HEK293 (cell line): ENCODE measurements at regions not wholly inside any gene's neighbourhood (a gene's known extent, or its start where the extent isn't known, plus 50 kb on each side); places are given as distances from the start of the nearest gene placed in this dataset.

Experiments
- GLIS2 ChIP-seq: fragments of 450-650 bp; formaldehyde crosslinking; IDR thresholded peaks from 2 replicates; pipeline ENCODE4 v1.5.1; 2016; ENCODE audit warnings: missing biosample characterization, missing genetic modification characterization
- HOXA7 ChIP-seq: sonication (generic); formaldehyde crosslinking; IDR thresholded peaks from 2 replicates; pipeline ENCODE4 v1.8.1; 2022; ENCODE audit warnings: missing genetic modification reagents, borderline replicate concordance
- KLF1 ChIP-seq: fragments of 450-650 bp; formaldehyde crosslinking; IDR thresholded peaks from 2 replicates; pipeline ENCODE4 v1.5.1; 2016; ENCODE audit warnings: missing biosample characterization, missing genetic modification characterization
- MYNN ChIP-seq: fragments of 450-650 bp; formaldehyde crosslinking; IDR thresholded peaks from 2 replicates; pipeline ENCODE4 v1.5.1; 2016; ENCODE audit warnings: missing biosample characterization, missing genetic modification characterization, borderline replicate concordance
- RBAK ChIP-seq: fragments of 450-650 bp; formaldehyde crosslinking; IDR thresholded peaks from 2 replicates; pipeline ENCODE4 v1.5.1; 2016; ENCODE audit warnings: missing biosample characterization, missing genetic modification characterization
- SCRT2 ChIP-seq: fragments of 450-650 bp; formaldehyde crosslinking; IDR thresholded peaks from 2 replicates; pipeline ENCODE4 v1.5.1; 2016; ENCODE audit warnings: missing biosample characterization, missing genetic modification characterization
- YY1 ChIP-seq: fragments of 450-650 bp; formaldehyde crosslinking; IDR thresholded peaks from 2 replicates; pipeline ENCODE4 v1.5.1; 2018; ENCODE audit warnings: missing biosample characterization, missing genetic modification characterization
- ZNF112 ChIP-seq: fragments of 450-650 bp; formaldehyde crosslinking; IDR thresholded peaks from 2 replicates; pipeline ENCODE4 v1.5.0; 2017; ENCODE audit warnings: missing biosample characterization, missing genetic modification characterization
- ZNF132 ChIP-seq: fragments of 450-650 bp; formaldehyde crosslinking; IDR thresholded peaks from 2 replicates; pipeline ENCODE4 v1.5.1; 2017; ENCODE audit warnings: missing biosample characterization, missing genetic modification characterization, borderline replicate concordance
- ZNF146 ChIP-seq: fragments of 450-650 bp; formaldehyde crosslinking; IDR thresholded peaks from 2 replicates; pipeline ENCODE4 v1.5.1; 2016; ENCODE audit warnings: missing biosample characterization, missing genetic modification characterization
- ZNF169 ChIP-seq: fragments of 450-650 bp; formaldehyde crosslinking; IDR thresholded peaks from 2 replicates; pipeline ENCODE4 v1.5.1; 2016; ENCODE audit warnings: missing biosample characterization, missing genetic modification characterization
- ZNF202 ChIP-seq: fragments of 450-650 bp; formaldehyde crosslinking; IDR thresholded peaks from 2 replicates; pipeline ENCODE4 v1.5.1; 2016; ENCODE audit warnings: missing biosample characterization, missing genetic modification characterization, borderline replicate concordance
- ZNF214 ChIP-seq: fragments of 450-650 bp; formaldehyde crosslinking; IDR thresholded peaks from 2 replicates; pipeline ENCODE4 v1.5.1; 2017; ENCODE audit warnings: missing biosample characterization, mild to moderate bottlenecking, missing genetic modification characterization, borderline replicate concordance
- ZNF239 ChIP-seq: fragments of 450-650 bp; formaldehyde crosslinking; IDR thresholded peaks from 2 replicates; pipeline ENCODE4 v1.5.1; 2016; ENCODE audit warnings: missing biosample characterization, missing genetic modification characterization
- ZNF24 ChIP-seq: fragments of 450-650 bp; formaldehyde crosslinking; IDR thresholded peaks from 2 replicates; pipeline ENCODE4 v1.5.1; 2016; ENCODE audit warnings: missing biosample characterization, missing genetic modification characterization
- ZNF302 ChIP-seq: fragments of 450-650 bp; formaldehyde crosslinking; IDR thresholded peaks from 2 replicates; pipeline ENCODE4 v1.5.1; 2016; ENCODE audit warnings: missing biosample characterization, missing genetic modification characterization, low read depth
- ZNF311 ChIP-seq: fragments of 450-650 bp; formaldehyde crosslinking; IDR thresholded peaks from 2 replicates; pipeline ENCODE4 v1.5.1; 2017; ENCODE audit warnings: missing biosample characterization, missing genetic modification characterization, borderline replicate concordance
- ZNF416 ChIP-seq: fragments of 450-650 bp; formaldehyde crosslinking; IDR thresholded peaks from 2 replicates; pipeline ENCODE4 v1.5.1; 2016; ENCODE audit warnings: missing biosample characterization, missing genetic modification characterization
- ZNF473 ChIP-seq: fragments of 450-650 bp; formaldehyde crosslinking; IDR thresholded peaks from 2 replicates; pipeline ENCODE4 v1.5.1; 2017; ENCODE audit warnings: missing biosample characterization, missing genetic modification characterization
- ZNF501 ChIP-seq: fragments of 450-650 bp; formaldehyde crosslinking; IDR thresholded peaks from 2 replicates; pipeline ENCODE4 v1.5.1; 2016; ENCODE audit warnings: missing biosample characterization, missing genetic modification characterization
- ZNF548 ChIP-seq: fragments of 450-650 bp; formaldehyde crosslinking; IDR thresholded peaks from 2 replicates; pipeline ENCODE4 v1.5.1; 2016; ENCODE audit warnings: missing biosample characterization, missing genetic modification characterization
- ZNF596 ChIP-seq: fragments of 450-650 bp; IDR thresholded peaks from 2 replicates; pipeline ENCODE4 v1.5.0; 2018; ENCODE audit warnings: missing biosample characterization, mild to moderate bottlenecking, missing genetic modification characterization, moderate library complexity
- ZNF610 ChIP-seq: fragments of 450-650 bp; formaldehyde crosslinking; IDR thresholded peaks from 2 replicates; pipeline ENCODE4 v1.5.1; 2016; ENCODE audit warnings: missing biosample characterization, missing genetic modification characterization, borderline replicate concordance
- ZNF768 ChIP-seq: fragments of 450-650 bp; formaldehyde crosslinking; IDR thresholded peaks from 2 replicates; pipeline ENCODE4 v1.5.1; 2018; ENCODE audit warnings: missing biosample characterization, mild to moderate bottlenecking, missing genetic modification characterization
- TF ChIP-seq, protein P1 (sequence below): fragments of 450-650 bp; formaldehyde crosslinking; conservative IDR thresholded peaks from 2 replicates; pipeline ENCODE4 v1.5.1; 2016; ENCODE audit warnings: low read depth, missing biosample characterization, missing genetic modification characterization
- TF ChIP-seq, protein P2 (sequence below): fragments of 450-650 bp; formaldehyde crosslinking; IDR thresholded peaks from 2 replicates; pipeline ENCODE4 v1.5.1; 2016; ENCODE audit warnings: missing biosample characterization, missing genetic modification characterization
- TF ChIP-seq, protein P3 (sequence below): fragments of 450-650 bp; formaldehyde crosslinking; IDR thresholded peaks from 2 replicates; pipeline ENCODE4 v1.5.1; 2016; ENCODE audit warnings: missing biosample characterization, missing genetic modification characterization
- TF ChIP-seq, protein P4 (sequence below): fragments of 450-650 bp; formaldehyde crosslinking; IDR thresholded peaks from 2 replicates; pipeline ENCODE4 v1.5.1; 2017; ENCODE audit warnings: missing biosample characterization, mild to moderate bottlenecking, missing genetic modification characterization, moderate library complexity
- TF ChIP-seq, protein P5 (sequence below): fragments of 450-650 bp; formaldehyde crosslinking; IDR thresholded peaks from 2 replicates; pipeline ENCODE4 v1.5.1; 2016; ENCODE audit warnings: missing biosample characterization, missing genetic modification characterization
- TF ChIP-seq, protein P6 (sequence below): fragments of 450-650 bp; formaldehyde crosslinking; IDR thresholded peaks from 2 replicates; pipeline ENCODE4 v1.5.1; 2017; ENCODE audit warnings: missing biosample characterization, missing genetic modification characterization

DNA sequence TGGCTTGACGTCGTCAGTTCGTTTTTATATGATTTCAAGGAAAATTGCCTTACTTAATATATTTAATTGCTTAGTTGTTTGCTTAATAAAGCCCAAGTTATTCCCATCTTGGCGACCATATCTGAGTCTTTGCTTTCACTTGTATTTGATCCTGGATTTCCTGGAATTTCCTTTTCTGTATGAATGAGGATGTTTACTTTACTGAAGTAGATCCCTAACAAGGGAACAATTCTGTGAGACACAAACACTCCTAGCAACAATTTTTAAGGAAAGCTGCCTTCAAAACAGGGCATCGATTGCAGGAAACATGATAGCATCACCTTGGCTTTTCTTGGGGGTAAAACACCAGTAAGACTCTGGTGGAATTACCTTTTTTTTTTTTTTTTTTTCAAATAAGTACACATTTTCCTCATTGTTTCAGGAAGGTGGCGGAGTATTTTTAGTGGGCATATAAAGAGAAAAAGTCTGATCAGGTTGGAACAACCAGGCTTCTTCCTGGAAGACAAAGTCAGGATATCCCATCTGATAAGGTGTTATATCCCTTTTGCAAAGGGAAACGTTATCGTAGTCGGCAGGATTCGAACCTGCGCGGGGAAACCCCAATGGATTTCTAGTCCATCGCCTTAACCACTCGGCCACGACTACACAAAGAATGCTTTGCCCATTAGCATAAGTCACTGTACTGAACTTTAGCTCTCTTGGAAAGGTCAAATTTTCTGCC is 68.5 kb upstream of the ZNF184 start (continued):
- TF ChIP-seq ZNF768: no peak
- TF ChIP-seq ZNF146: no peak
- TF ChIP-seq, protein P1, sequence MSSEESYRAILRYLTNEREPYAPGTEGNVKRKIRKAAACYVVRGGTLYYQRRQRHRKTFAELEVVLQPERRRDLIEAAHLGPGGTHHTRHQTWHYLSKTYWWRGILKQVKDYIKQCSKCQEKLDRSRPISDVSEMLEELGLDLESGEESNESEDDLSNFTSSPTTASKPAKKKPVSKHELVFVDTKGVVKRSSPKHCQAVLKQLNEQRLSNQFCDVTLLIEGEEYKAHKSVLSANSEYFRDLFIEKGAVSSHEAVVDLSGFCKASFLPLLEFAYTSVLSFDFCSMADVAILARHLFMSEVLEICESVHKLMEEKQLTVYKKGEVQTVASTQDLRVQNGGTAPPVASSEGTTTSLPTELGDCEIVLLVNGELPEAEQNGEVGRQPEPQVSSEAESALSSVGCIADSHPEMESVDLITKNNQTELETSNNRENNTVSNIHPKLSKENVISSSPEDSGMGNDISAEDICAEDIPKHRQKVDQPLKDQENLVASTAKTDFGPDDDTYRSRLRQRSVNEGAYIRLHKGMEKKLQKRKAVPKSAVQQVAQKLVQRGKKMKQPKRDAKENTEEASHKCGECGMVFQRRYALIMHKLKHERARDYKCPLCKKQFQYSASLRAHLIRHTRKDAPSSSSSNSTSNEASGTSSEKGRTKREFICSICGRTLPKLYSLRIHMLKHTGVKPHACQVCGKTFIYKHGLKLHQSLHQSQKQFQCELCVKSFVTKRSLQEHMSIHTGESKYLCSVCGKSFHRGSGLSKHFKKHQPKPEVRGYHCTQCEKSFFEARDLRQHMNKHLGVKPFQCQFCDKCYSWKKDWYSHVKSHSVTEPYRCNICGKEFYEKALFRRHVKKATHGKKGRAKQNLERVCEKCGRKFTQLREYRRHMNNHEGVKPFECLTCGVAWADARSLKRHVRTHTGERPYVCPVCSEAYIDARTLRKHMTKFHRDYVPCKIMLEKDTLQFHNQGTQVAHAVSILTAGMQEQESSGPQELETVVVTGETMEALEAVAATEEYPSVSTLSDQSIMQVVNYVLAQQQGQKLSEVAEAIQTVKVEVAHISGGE (tag by site-specific recombination): no peak
- TF ChIP-seq, protein P2, sequence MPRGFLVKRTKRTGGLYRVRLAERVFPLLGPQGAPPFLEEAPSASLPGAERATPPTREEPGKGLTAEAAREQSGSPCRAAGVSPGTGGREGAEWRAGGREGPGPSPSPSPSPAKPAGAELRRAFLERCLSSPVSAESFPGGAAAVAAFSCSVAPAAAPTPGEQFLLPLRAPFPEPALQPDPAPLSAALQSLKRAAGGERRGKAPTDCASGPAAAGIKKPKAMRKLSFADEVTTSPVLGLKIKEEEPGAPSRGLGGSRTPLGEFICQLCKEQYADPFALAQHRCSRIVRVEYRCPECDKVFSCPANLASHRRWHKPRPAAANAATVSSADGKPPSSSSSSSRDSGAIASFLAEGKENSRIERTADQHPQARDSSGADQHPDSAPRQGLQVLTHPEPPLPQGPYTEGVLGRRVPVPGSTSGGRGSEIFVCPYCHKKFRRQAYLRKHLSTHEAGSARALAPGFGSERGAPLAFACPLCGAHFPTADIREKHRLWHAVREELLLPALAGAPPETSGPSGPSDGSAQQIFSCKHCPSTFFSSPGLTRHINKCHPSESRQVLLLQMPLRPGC: no peak
- no peak for TF ChIP-seq RBAK (tag by site-specific recombination)
- no peak for TF ChIP-seq ZNF239 (tag by site-specific recombination)
- TF ChIP-seq ZNF112 (tag by site-specific recombination): no peak
- TF ChIP-seq SCRT2 (tag by site-specific recombination): no peak
- no peak for TF ChIP-seq ZNF214 (tag by site-specific recombination)
- no peak for TF ChIP-seq ZNF596 (tag by site-specific recombination)
- no peak for TF ChIP-seq ZNF473 (tag by site-specific recombination)
- no peak for TF ChIP-seq ZNF610 (tag by site-specific recombination)
- TF ChIP-seq, protein P3, sequence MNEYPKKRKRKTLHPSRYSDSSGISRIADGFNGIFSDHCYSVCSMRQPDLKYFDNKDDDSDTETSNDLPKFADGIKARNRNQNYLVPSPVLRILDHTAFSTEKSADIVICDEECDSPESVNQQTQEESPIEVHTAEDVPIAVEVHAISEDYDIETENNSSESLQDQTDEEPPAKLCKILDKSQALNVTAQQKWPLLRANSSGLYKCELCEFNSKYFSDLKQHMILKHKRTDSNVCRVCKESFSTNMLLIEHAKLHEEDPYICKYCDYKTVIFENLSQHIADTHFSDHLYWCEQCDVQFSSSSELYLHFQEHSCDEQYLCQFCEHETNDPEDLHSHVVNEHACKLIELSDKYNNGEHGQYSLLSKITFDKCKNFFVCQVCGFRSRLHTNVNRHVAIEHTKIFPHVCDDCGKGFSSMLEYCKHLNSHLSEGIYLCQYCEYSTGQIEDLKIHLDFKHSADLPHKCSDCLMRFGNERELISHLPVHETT (tag by site-specific recombination): no peak
- TF ChIP-seq, protein P4, sequence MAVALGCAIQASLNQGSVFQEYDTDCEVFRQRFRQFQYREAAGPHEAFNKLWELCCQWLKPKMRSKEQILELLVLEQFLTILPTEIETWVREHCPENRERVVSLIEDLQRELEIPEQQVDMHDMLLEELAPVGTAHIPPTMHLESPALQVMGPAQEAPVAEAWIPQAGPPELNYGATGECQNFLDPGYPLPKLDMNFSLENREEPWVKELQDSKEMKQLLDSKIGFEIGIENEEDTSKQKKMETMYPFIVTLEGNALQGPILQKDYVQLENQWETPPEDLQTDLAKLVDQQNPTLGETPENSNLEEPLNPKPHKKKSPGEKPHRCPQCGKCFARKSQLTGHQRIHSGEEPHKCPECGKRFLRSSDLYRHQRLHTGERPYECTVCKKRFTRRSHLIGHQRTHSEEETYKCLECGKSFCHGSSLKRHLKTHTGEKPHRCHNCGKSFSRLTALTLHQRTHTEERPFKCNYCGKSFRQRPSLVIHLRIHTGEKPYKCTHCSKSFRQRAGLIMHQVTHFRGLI (tag by site-specific recombination): no peak
- no peak for TF ChIP-seq ZNF302
- TF ChIP-seq, protein P5, sequence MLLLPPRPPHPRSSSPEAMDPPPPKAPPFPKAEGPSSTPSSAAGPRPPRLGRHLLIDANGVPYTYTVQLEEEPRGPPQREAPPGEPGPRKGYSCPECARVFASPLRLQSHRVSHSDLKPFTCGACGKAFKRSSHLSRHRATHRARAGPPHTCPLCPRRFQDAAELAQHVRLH (tag by site-specific recombination): peak; percentile 94
- TF ChIP-seq ZNF169 (tag by site-specific recombination): no peak
- TF ChIP-seq, protein P6, sequence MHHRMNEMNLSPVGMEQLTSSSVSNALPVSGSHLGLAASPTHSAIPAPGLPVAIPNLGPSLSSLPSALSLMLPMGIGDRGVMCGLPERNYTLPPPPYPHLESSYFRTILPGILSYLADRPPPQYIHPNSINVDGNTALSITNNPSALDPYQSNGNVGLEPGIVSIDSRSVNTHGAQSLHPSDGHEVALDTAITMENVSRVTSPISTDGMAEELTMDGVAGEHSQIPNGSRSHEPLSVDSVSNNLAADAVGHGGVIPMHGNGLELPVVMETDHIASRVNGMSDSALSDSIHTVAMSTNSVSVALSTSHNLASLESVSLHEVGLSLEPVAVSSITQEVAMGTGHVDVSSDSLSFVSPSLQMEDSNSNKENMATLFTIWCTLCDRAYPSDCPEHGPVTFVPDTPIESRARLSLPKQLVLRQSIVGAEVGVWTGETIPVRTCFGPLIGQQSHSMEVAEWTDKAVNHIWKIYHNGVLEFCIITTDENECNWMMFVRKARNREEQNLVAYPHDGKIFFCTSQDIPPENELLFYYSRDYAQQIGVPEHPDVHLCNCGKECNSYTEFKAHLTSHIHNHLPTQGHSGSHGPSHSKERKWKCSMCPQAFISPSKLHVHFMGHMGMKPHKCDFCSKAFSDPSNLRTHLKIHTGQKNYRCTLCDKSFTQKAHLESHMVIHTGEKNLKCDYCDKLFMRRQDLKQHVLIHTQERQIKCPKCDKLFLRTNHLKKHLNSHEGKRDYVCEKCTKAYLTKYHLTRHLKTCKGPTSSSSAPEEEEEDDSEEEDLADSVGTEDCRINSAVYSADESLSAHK: no peak
- no peak for TF ChIP-seq ZNF548 (tag by site-specific recombination)
- peak; percentile 40 for TF ChIP-seq ZNF24 (tag by site-specific recombination)
- TF ChIP-seq MYNN (tag by site-specific recombination): no peak
- no peak for TF ChIP-seq ZNF416
- TF ChIP-seq YY1 (tag by site-specific recombination): no peak
- peak; percentile 42; the same call in 1 of the 2 replicates for TF ChIP-seq ZNF501
- no peak for TF ChIP-seq ZNF132 (tag by site-specific recombination)
- no peak for TF ChIP-seq ZNF202 (tag by site-specific recombination)
- TF ChIP-seq ZNF311: no peak
- no peak for TF ChIP-seq KLF1
- no peak for TF ChIP-seq HOXA7
- no peak for TF ChIP-seq GLIS2 (tag by site-specific recombination)
